ENCODE measurements at regions not wholly inside any gene's neighbourhood (a gene's known extent, or its start where the extent isn't known, plus 50 kb on each side); places are given as distances from the start of the nearest gene placed in this dataset.

DNA sequence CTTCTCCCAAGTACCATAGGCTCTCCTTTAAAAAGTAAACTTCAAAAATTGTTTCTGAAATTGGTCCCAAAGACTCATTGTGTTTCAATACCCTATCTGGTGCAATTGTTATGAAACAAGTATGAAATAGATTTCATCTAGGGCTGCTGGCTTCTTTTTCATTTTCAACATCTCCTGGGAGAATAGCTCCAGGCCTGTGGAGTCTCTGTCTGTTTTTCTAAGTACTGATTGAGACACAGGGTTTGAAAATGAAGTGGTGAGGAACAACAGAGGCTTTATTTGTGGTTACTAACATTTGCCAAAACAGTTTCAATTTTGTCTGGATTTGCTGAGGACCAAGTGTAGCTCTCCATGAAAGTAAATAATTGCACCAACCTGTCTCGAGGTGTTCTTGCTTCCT, 315.9 kb upstream of the LRATD1 start:
- no peak for DNase-seq (ENCODE audit: low spot score in 2 of 2)
- in situ Hi-C loops (cut with MboI; ENCODE audit: low sequenced_read_pairs) = no loop called here

GRCh38 chr2:14321357-14321756, 311.2 kb upstream of the LRATD1 start:
- DNase-seq (ENCODE audit: low spot score in 2 of 2) = no peak
- no peaks in the 10 kb centered on the region for H3K36me3 ChIP-seq (replicated peaks)
- H3K27me3 ChIP-seq (ENCODE audit: low read depth) = no peaks in the 10 kb centered on the region
- H3K9me3 ChIP-seq = no peaks in the 10 kb centered on the region
- no peak overlapping the region for H3K4me3 ChIP-seq
- no peaks in the 10 kb centered on the region for H3K4me1 ChIP-seq
- in situ Hi-C loops (cut with MboI; ENCODE audit: low sequenced_read_pairs) = no loop called here

More for the DNA sequence above, 315.9 kb upstream of the LRATD1 start:
- no peak overlapping the region for H3K4me3 ChIP-seq
- no peaks in the 10 kb centered on the region for H3K9me3 ChIP-seq
- H3K4me1 ChIP-seq = peaks cover 11% of the 10 kb centered on the region
- H3K27me3 ChIP-seq (ENCODE audit: low read depth) = no peaks in the 10 kb centered on the region
- no peaks in the 10 kb centered on the region for H3K36me3 ChIP-seq (replicated peaks)

- H3K36me3 ChIP-seq (replicated peaks) = no peaks in the 10 kb centered on the region
- no peaks in the 10 kb centered on the region for H3K9me3 ChIP-seq
- H3K27me3 ChIP-seq (ENCODE audit: low read depth) = no peaks in the 10 kb centered on the region
- no peak for DNase-seq (ENCODE audit: low spot score in 2 of 2)
- no peak overlapping the region for H3K4me3 ChIP-seq
- H3K4me1 ChIP-seq = no peaks in the 10 kb centered on the region
- in situ Hi-C loops (cut with MboI; ENCODE audit: low sequenced_read_pairs) = no loop called here
Observed at GRCh38 chr2:14322306-14322705, 310.2 kb upstream of the LRATD1 start.

GRCh38 chr2:14324308-14324707, 308.2 kb upstream of the LRATD1 start:
- H3K36me3 ChIP-seq (replicated peaks) = no peaks in the 10 kb centered on the region
- no peaks in the 10 kb centered on the region for H3K9me3 ChIP-seq
- H3K4me3 ChIP-seq = no peak overlapping the region
- no peaks in the 10 kb centered on the region for H3K4me1 ChIP-seq
- DNase-seq (ENCODE audit: low spot score in 2 of 2) = no peak
- H3K27me3 ChIP-seq (ENCODE audit: low read depth) = no peaks in the 10 kb centered on the region
- in situ Hi-C loops (cut with MboI; ENCODE audit: low sequenced_read_pairs) = no loop called here

DNA sequence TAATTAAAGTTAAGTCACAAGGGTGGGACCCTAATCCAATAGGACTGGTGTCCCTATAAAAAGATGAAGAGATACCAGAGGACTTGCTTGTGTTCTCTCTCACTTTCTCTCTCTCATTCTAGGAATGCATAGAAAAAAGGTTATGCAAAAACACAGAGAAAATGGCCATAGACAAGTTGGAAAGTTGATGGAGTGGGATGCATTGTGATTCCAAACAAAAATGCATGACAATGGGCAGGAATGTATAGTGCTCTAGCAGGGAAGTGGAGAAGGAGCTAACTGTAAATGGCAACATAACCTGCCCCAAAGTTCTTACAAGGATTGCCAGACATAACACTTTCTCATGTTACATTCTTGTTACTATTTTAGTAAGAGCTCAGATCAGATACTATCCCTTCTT, 301.6 kb upstream of the LRATD1 start:
- peaks cover 12% of the 10 kb centered on the region for H3K4me1 ChIP-seq
- DNase-seq (ENCODE audit: low spot score in 2 of 2) = peak; percentile 44 to 85

GRCh38 chr2:14336759-14337382, 295.6 kb upstream of the LRATD1 start:
- no peaks in the 10 kb centered on the region for H3K4me1 ChIP-seq
- H3K36me3 ChIP-seq (replicated peaks) = no peaks in the 10 kb centered on the region
- no peaks in the 10 kb centered on the region for H3K27me3 ChIP-seq (ENCODE audit: low read depth)
- DNase-seq (ENCODE audit: low spot score in 2 of 2) = no peak
- in situ Hi-C loops (cut with MboI; ENCODE audit: low sequenced_read_pairs) = no loop called here
- H3K9me3 ChIP-seq = no peaks in the 10 kb centered on the region
- no peak overlapping the region for H3K4me3 ChIP-seq

More for the DNA sequence above, 301.6 kb upstream of the LRATD1 start:
- no peaks in the 10 kb centered on the region for H3K27me3 ChIP-seq (ENCODE audit: low read depth)
- no peaks in the 10 kb centered on the region for H3K9me3 ChIP-seq
- no peak overlapping the region for H3K4me3 ChIP-seq
- H3K36me3 ChIP-seq (replicated peaks) = no peaks in the 10 kb centered on the region
- in situ Hi-C loops (cut with MboI; ENCODE audit: low sequenced_read_pairs) = no loop called here

DNA sequence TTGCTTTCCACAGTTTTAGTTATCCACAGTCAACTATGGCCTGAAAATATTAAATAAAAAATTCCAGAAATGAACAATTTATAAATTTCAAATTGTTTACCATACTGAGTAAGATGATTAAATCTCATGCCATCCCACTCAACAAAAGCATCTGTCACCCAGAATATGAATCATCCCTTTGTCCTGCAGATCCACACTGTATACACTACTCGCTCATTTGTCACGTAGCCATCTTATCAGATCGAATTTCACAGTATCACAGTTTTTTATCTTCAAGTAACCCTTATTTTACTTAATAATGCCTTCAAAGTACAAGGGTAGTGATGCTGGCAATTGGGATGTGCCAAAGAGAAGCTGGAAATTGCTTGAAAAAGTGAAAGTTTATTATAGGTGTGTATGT, 291.8 kb upstream of the LRATD1 start:
- Histone ChIP-seq H3K36me3 (replicated peaks) (no peaks in the 10 kb centered on the region), H3K4me1 (no peaks in the 10 kb centered on the region), H3K4me3 (no peak overlapping the region), H3K27me3 (ENCODE audit: low read depth) (no peaks in the 10 kb centered on the region), H3K9me3 (no peaks in the 10 kb centered on the region)
- DNase-seq (ENCODE audit: low spot score in 2 of 2) = no peak
- in situ Hi-C loops (cut with MboI; ENCODE audit: low sequenced_read_pairs) = no loop called here

GRCh38 chr2:14342313-14342712, 290.2 kb upstream of the LRATD1 start:
- no peak overlapping the region for H3K4me3 ChIP-seq
- DNase-seq (ENCODE audit: low spot score in 2 of 2) = no peak
- H3K27me3 ChIP-seq (ENCODE audit: low read depth) = no peaks in the 10 kb centered on the region
- in situ Hi-C loops (cut with MboI; ENCODE audit: low sequenced_read_pairs) = no loop called here
- no peaks in the 10 kb centered on the region for H3K4me1 ChIP-seq
- no peaks in the 10 kb centered on the region for H3K9me3 ChIP-seq
- no peaks in the 10 kb centered on the region for H3K36me3 ChIP-seq (replicated peaks)

GRCh38 chr2:14344355-14344754, 288.2 kb upstream of the LRATD1 start:
- no peaks in the 10 kb centered on the region for H3K27me3 ChIP-seq (ENCODE audit: low read depth)
- in situ Hi-C loops (cut with MboI; ENCODE audit: low sequenced_read_pairs) = no loop called here
- DNase-seq (ENCODE audit: low spot score in 2 of 2) = no peak
- H3K36me3 ChIP-seq (replicated peaks) = no peaks in the 10 kb centered on the region
- no peaks in the 10 kb centered on the region for H3K4me1 ChIP-seq
- no peak overlapping the region for H3K4me3 ChIP-seq
- no peaks in the 10 kb centered on the region for H3K9me3 ChIP-seq

DNA sequence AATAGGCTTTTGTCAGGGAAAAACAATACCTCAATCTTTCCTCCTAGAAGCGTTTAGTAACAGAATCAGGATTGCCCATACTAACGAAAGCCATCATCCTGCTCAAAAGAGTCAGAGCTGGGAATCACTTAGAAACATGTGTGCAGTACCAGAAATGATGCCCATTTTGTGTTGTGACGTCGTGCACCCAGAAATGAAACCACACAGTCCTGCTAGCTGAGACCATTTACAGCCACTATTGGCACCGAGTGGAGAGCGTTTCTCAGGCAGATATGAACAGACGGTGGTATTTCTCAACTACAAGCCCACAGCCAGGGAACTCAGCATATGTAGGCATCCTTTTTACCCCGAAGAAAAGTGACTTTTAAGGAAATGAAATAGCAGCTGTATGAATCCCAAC, 284.3 kb upstream of the LRATD1 start:
- no peaks in the 10 kb centered on the region for H3K9me3 ChIP-seq
- no peak for DNase-seq (ENCODE audit: low spot score in 2 of 2)
- in situ Hi-C loops (cut with MboI; ENCODE audit: low sequenced_read_pairs) = no loop called here
- no peak overlapping the region for H3K4me3 ChIP-seq
- H3K36me3 ChIP-seq (replicated peaks) = no peaks in the 10 kb centered on the region
- H3K4me1 ChIP-seq = no peaks in the 10 kb centered on the region
- H3K27me3 ChIP-seq (ENCODE audit: low read depth) = no peaks in the 10 kb centered on the region

GRCh38 chr2:14350856-14351255, 281.7 kb upstream of the LRATD1 start:
- Histone ChIP-seq H3K4me1 (no peaks in the 10 kb centered on the region), H3K36me3 (replicated peaks) (no peaks in the 10 kb centered on the region), H3K9me3 (no peaks in the 10 kb centered on the region), H3K4me3 (no peak overlapping the region), H3K27me3 (ENCODE audit: low read depth) (no peaks in the 10 kb centered on the region)
- in situ Hi-C loops (cut with MboI; ENCODE audit: low sequenced_read_pairs) = no loop called here
- no peak for DNase-seq (ENCODE audit: low spot score in 2 of 2)

DNA sequence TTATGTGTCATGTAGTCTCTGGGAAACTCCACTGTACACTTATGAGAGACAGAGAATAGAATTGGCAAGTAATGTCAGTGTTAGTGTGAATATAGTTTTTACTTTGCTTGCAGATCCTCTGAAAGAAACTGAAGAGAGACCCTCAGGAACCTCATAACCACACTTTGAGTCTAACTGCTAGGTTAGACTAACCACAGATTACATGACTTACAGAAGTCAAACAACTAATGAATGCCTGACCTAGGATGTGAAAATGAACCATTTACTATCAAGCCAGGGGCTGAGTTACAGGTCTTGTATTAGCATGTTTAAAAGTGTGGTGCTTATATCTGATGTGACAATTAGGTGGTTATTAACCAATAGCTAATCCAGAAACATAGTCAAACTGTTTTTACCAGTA, 280.4 kb upstream of the LRATD1 start:
- no peaks in the 10 kb centered on the region for H3K9me3 ChIP-seq
- H3K27me3 ChIP-seq (ENCODE audit: low read depth) = no peaks in the 10 kb centered on the region
- no peaks in the 10 kb centered on the region for H3K4me1 ChIP-seq
- in situ Hi-C loops (cut with MboI; ENCODE audit: low sequenced_read_pairs) = no loop called here
- no peak for DNase-seq (ENCODE audit: low spot score in 2 of 2)
- no peak overlapping the region for H3K4me3 ChIP-seq
- H3K36me3 ChIP-seq (replicated peaks) = no peaks in the 10 kb centered on the region

DNA sequence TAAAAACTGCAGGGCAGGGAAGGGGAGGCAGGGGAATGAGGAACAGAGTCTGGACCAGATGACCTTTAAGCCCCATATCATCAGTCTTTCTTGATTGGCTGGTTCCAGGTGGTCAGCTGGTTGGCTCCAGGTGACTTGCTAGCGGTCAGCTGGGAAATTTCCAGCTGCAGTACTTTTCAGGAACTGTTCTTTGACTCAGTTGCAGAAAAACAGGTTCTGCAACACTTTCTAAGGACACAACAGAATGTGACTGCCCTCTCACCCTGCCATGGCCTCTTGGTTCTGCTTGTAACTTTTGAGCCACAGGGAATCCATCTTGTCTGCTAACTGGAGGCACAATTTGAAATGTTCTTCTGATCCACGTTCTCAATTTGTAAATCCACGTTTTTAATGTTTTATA, 278.3 kb upstream of the LRATD1 start:
- no peaks in the 10 kb centered on the region for H3K9me3 ChIP-seq
- no peak for DNase-seq (ENCODE audit: low spot score in 2 of 2)
- no peaks in the 10 kb centered on the region for H3K4me1 ChIP-seq
- no peaks in the 10 kb centered on the region for H3K27me3 ChIP-seq (ENCODE audit: low read depth)
- in situ Hi-C loops (cut with MboI; ENCODE audit: low sequenced_read_pairs) = no loop called here
- H3K4me3 ChIP-seq = no peak overlapping the region
- H3K36me3 ChIP-seq (replicated peaks) = no peaks in the 10 kb centered on the region

GRCh38 chr2:14355102-14355501, 277.4 kb upstream of the LRATD1 start:
- in situ Hi-C loops (cut with MboI; ENCODE audit: low sequenced_read_pairs) = no loop called here
- Histone ChIP-seq H3K9me3 (no peaks in the 10 kb centered on the region), H3K36me3 (replicated peaks) (no peaks in the 10 kb centered on the region), H3K4me1 (no peaks in the 10 kb centered on the region), H3K27me3 (ENCODE audit: low read depth) (no peaks in the 10 kb centered on the region), H3K4me3 (no peak overlapping the region)
- DNase-seq (ENCODE audit: low spot score in 2 of 2) = no peak

- Histone ChIP-seq H3K36me3 (replicated peaks) (no peaks in the 10 kb centered on the region), H3K27me3 (ENCODE audit: low read depth) (no peaks in the 10 kb centered on the region), H3K4me1 (no peaks in the 10 kb centered on the region), H3K4me3 (no peak overlapping the region), H3K9me3 (no peaks in the 10 kb centered on the region)
- no peak for DNase-seq (ENCODE audit: low spot score in 2 of 2)
- in situ Hi-C loops (cut with MboI; ENCODE audit: low sequenced_read_pairs) = no loop called here
Observed at GRCh38 chr2:14358339-14358738, 274.2 kb upstream of the LRATD1 start.

All from HAP-1 (cell line).